ENCODE measurements at regions not wholly inside any gene's neighbourhood (a gene's known extent, or its start where the extent isn't known, plus 50 kb on each side); places are given as distances from the start of the nearest gene placed in this dataset.
"Not testable (repeated sequence)": the region's sequence is repeated elsewhere in the genome, so short reads cannot be mapped to it uniquely, and the experiment has no call there.

DNA sequence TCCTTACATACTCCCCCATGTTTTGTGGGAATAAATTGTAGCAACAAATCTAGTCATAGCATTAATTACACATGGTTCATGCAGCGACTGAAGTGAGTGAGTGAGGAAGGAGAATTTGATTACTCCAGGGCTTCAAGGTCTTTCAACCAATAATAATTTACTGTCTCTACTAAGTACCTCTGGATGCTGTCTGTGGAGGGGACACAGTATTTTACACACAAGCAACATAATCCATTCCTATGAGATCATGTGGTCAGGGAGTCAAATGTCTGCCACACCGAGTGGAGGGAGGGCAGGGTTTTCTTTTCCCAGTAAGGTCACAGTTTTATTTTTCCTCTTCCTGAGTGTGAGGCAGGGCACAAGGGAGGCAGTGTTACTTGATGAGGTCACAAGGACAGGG lies 334.7 kb upstream of the CELF4 start:
- no peak for DNase-seq (ENCODE audit: low read depth in 2 of 2)

GRCh38 chr18:37889963-37890362 lies 324.4 kb upstream of the CELF4 start:
- DNase-seq (ENCODE audit: low read depth in 2 of 2): no peak

- DNase-seq (ENCODE audit: low read depth in 2 of 2): no peak
Observed at GRCh38 chr18:37874721-37875120, 309.1 kb upstream of the CELF4 start.

- no peak for DNase-seq (ENCODE audit: low read depth in 2 of 2)
Observed at GRCh38 chr18:37873416-37873815, 307.8 kb upstream of the CELF4 start.

DNA sequence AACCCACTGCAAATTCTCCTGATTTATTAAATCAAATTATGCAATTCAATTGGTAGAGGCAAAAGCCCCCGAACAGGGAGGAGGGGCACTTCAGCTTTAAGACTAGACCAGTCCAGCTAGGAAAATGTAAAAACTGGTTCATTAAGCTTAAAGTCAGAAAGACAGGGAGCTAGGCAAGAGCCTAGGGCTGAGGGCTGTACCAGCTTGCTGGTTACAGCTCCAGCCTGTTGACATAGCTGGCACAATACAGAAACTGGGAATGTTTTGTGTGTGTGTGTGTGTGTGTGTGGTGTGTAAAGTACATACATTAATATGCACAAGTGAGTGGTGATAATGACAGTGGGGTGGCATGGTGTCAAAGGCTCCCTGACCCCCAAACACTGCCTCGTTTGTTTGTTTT lies 307.0 kb upstream of the CELF4 start:
- no peak for DNase-seq (ENCODE audit: low read depth in 2 of 2)

DNA sequence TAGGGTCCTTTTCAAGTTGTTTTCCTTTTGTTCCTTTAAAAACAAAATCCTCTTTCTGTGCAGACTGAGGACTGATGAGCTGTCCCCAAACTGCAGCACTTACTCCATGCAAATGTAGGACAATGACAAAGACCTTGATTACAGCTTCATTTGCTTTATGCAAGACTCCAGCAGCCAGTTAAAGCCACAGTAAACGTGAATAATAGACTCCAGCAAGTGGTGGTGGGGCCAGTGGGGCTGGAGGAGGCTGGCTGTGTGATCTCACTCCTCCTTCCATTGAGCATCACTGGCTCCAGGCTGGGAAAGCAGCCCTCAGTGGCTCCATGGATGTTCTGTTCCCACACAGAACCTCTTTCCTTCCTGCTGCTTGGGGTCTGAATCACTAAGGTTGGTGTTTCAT lies 306.0 kb upstream of the CELF4 start:
- DNase-seq (ENCODE audit: low read depth in 2 of 2): no peak

- no peak for DNase-seq (ENCODE audit: low read depth in 2 of 2)
Observed at GRCh38 chr18:37869051-37869450, 303.5 kb upstream of the CELF4 start.

GRCh38 chr18:37864122-37864521 lies 298.5 kb upstream of the CELF4 start:
- no peak for DNase-seq (ENCODE audit: low read depth in 2 of 2)

DNA sequence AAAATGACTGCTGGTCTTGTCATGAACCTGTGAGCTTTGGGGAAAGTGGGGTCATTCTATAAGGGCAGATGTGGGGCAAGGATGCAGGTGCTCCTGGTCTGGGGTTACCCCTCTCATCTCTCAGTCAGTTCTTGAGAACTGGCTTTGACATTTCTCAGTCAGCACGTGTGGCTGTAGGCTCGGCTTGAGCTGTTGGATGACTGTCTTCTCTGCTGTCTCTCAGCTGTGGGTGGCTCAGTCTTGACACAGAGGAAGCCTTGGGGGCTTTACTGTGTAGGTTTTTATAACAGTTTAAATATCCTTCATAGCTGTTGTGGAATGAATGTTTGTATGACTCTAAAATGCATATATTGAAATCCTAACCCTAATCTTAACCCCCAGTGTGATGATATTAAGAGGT lies 296.4 kb upstream of the CELF4 start:
- DNase-seq (ENCODE audit: low read depth in 2 of 2): no peak

GRCh38 chr18:37854396-37854795 lies 288.8 kb upstream of the CELF4 start:
- no peak for DNase-seq (ENCODE audit: low read depth in 2 of 2)

DNA sequence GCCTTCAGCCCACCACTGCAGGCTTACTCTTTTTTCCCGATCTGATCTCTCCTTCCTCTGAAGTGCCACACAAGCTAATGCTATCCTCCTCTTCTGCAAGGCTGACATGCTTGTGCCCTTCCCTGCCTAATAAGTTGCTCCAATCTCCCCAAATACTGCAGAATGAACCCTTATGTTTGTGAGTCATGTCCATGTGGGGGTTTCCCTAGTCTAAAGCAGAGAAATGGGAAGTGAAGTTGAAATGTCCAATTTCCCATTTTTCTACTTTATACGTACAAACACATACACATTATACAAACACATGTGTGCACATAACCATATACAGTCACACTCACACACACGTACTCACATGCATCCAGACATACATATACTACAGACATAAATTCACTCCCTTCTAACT lies 288.1 kb upstream of the CELF4 start:
- DNase-seq (ENCODE audit: low read depth in 2 of 2): no peak

DNA sequence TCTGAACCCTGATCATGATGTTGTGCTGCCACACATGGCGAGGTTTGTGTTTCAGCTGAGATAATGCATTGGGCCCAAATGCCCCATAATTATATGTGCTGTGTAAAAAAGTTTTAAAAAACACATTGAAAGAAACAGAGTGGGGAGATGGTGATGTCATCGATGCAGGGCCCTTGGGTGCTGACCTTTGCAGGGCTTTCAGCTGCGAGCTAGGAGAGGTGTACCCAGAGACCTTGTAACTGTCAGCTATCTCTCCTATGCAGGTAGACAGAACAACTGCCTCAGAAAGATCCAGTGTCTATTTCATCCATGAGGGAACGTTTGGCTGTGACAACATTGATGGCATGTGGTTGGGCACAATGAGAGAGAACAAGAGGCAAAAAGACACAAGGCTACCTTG lies 286.9 kb upstream of the CELF4 start:
- no peak for DNase-seq (ENCODE audit: low read depth in 2 of 2)

- DNase-seq (ENCODE audit: low read depth in 2 of 2): no peak
Observed at GRCh38 chr18:37847544-37847943, 281.9 kb upstream of the CELF4 start.

DNA sequence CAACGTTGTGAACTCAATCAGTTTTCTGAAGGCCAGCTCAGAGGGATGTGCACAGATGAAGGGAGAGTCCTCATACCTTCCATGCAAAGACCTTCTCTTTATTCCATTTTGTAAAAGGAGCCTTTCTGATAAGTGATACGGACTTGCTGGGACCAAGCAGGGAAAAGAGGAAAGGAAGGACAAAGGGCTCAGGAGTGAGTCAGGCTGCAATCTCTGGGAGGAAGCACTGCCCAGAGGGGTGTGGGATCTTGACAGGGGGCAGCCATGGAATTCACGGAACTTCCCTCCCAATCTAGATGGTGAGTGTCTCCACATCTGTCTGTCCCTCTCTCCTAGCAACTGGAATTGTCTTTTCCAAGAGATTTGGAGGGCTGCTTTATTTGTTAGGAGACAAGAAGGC lies 281.4 kb upstream of the CELF4 start:
- DNase-seq (ENCODE audit: low read depth in 2 of 2): no peak

DNA sequence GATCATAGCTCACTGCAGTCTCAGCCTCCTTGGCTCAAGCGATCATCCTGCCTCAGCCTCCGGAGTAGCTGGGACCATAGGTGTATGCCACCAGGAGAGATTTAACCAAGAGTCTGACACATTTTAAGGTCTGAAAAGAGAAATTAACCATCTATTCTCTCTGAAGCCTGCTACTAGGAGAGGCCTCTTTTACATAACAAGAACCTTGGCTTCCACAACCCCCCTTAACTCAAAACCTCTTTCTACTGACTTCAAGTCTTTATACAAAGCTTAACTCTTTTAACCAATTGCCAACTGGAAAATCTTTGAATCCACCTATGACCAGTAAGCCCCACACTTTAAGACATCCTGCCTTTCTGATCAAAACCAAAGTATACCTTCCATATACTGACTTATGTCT lies 279.9 kb upstream of the CELF4 start:
- DNase-seq (ENCODE audit: low read depth in 2 of 2): no peak

DNA sequence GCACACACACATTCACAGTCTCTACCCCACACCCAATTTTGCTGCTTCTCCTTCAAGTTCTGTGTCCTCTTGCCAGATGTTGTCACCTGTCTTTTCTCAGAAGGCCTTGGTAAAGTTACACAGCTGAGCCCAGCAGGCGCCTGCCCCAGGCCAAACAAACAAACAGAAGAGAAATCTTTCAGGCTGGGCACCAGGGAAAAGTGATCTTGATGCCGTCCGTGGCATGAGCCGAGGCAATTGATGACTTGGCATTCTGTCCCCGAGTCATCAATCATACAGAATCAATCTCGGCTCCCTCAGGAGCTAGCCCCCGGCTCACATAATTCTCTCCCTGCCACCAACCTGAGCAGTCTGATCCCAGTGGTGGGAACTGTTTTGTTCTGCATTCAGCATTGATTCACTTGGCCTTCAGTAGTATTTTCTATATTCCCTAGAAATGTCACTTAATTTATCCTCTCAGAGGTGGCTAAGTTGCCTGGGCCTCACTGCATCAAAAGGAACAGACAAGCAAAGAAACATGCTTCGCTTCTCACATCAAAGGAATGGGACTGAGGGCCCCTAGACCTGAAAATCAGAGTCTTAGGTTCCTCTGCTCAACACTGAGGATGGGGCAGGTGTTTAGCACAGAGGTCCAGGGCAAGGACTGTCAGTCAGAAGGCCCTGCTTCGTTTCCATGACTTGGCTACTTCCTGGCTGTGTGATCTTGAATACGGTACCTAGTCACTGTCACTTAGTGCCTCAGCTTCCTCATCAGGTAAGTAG lies 278.8 kb upstream of the CELF4 start:
- no peak for DNase-seq (ENCODE audit: low read depth in 2 of 2)

GRCh38 chr18:37838083-37838482 lies 272.5 kb upstream of the CELF4 start:
- DNase-seq (ENCODE audit: low read depth in 2 of 2): no peak

- DNase-seq (ENCODE audit: low read depth in 2 of 2): no peak
Observed at GRCh38 chr18:37836071-37836970, 270.7 kb upstream of the CELF4 start.

DNA sequence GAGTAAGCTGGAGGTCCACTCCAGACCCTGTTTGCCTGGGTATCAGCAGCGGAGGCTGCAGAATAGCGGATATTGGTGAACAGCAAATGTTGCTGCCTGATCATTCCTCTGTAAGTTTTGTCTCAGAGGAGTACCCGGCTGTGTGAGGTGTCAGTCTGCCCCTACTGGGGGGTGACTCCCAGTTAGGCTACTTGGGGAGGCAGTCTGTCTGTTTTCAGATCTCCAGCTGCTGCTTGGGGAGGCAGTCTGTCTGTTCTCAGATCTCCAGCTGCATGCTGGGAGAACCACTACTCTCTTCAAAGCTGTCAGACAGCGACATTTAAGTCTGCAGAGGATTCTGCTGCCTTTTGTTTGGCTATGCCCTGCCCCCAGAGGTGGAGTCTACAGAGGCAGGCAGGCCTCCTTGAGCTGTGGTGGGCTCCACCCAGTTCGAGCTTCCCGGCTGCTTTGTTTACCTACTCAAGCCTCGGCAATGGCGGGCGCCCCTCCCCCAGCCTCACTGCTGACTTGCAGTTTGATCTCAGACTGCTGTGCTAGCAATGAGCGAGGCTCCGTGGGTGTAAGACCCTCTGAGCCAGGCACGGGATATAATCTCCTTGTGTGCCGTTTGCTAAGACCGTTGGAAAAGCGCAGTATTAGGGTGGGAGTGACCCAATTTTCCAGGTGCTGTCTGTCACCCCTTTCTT lies 266.6 kb upstream of the CELF4 start:
- DNase-seq (ENCODE audit: low read depth in 2 of 2): not testable (repeated sequence)

DNA sequence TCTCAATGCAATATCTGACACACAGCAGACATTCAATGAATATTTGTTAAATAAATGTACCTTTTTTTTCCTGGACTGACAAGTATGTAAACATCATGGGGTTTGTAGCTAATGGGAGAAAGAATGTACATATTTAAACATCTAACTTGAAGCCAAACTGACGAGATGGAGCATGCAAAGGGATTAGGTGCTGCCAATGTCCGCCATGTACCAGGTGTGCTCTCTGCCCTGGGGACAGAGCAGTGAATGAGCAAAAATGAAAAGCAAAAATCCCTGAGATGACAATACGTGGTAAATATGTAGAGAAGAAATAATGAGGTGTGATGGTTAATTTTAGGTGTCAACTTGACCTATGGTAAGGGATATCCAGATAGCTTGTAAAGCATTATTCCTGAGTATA lies 247.4 kb upstream of the CELF4 start:
- no peak for DNase-seq (ENCODE audit: low read depth in 2 of 2)

DNA sequence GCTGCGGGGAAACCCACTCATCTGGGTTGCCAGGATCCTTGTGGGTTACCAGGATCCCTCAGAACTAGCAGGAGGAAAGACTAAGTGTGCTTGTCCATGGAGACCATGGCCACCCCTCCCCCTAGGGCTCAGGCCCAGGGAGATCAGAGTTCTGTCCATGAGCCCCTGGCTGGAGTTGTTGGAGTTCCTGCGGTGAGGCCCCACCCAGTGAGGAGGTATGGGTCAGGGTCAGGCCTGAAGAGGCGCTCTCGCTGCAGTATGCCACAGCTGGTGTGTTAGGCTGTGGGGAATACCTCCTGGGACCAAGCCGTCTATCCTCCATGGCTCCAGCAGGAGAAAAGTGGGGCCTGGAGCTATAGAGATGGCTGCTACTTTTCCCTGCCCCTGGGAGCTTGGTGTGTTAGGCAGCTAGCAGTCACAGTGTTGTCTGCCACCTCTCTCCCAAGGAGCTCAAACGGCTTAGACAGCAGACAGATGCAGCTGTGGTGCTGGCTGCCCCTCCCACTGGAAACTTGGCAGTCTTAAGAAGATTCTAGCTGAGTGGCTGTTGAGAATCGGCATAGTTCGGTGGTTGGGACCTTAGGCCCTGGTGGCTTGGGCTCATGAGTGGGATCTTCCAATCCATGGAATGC lies 240.3 kb upstream of the CELF4 start:
- DNase-seq (ENCODE audit: low read depth in 2 of 2): no peak

DNA sequence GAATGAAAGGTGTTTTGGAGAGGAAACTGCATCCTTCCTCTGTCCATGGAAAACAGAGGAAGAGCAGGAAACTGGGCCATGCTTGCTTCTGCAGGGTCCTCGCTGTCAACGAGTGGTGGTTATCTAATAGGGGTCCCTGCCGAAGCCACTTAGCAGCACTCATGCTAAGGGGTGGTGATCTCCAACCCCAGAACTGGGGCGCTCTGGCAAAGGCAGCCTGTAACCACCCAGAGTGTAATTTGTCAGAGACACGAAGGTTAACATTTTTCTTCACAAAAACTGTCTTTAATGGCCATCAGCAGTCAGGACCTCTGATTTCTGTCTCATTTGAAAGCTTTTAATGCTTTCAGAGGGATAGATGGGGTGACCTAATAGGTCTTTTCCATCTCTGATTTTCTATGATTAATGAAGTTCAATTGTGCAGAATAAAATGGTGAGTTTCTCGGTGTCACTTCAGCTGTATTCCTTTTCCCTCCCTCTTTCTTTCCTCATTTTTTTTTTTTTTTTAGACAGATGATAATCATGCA lies 231.3 kb upstream of the CELF4 start:
- no peak for DNase-seq (ENCODE audit: low read depth in 2 of 2)
